WTC11 (cell line): ENCODE measurements at regions not wholly inside any gene's neighbourhood (a gene's known extent, or its start where the extent isn't known, plus 50 kb on each side); places are given as distances from the start of the nearest gene placed in this dataset.

ENCODE experiments used
- ATAC-seq: fragments of 200-7000 bp; cut with Tn5 transposase; 2 replicates; pipeline ENCODE4 v1.10.0; 2021; ENCODE audit warnings: mild to moderate bottlenecking, moderate library complexity
- CTCF ChIA-PET: fragments of 300-600 bp; sonication (Branson Sonifier 250); formaldehyde crosslinking; loops from one replicate; lab custom pipeline; 2021; ENCODE audit warnings: antibody characterized with exemption; lab: Charles Lee
- POLR2A ChIA-PET: fragments of 350-600 bp; sonication (Branson Sonifier 250); formaldehyde crosslinking; loops from one replicate; lab custom pipeline; 2021; ENCODE audit warnings: antibody characterized with exemption; lab: Charles Lee
- DNase-seq: peaks from one replicate; pipeline ENCODE4 v3.0.0; 2021; ENCODE audit warnings: low spot score
- H3K27ac Mint-ChIP-seq: 2 replicates; pipeline ENCODE4 v1.8.0; 2021; ENCODE audit warnings: mixed read lengths
- H3K27me3 Mint-ChIP-seq: 2 replicates; pipeline ENCODE4 v1.8.0; 2021; ENCODE audit warnings: low read depth, mild to moderate bottlenecking, moderate library complexity, mixed read lengths
- H3K36me3 Mint-ChIP-seq: 2 replicates; pipeline ENCODE4 v1.8.0; 2021; ENCODE audit warnings: mixed read lengths
- H3K4me1 Mint-ChIP-seq: 2 replicates; pipeline ENCODE4 v1.8.0; 2022; ENCODE audit warnings: mixed read lengths
- H3K4me3 Mint-ChIP-seq: 2 replicates; pipeline ENCODE4 v1.8.0; 2021; ENCODE audit warnings: mild to moderate bottlenecking, moderate library complexity, mixed read lengths
- H3K9me3 Mint-ChIP-seq: 2 replicates; pipeline ENCODE4 v1.8.0; 2021; ENCODE audit warnings: mixed read lengths
- ARID4B ChIP-seq: sonication (generic); formaldehyde crosslinking; IDR thresholded peaks from 2 replicates; pipeline ENCODE4 v1.8.0; 2023; ENCODE audit warnings: missing genetic modification reagents, mild to moderate bottlenecking, borderline replicate concordance
- ATF6 ChIP-seq: sonication (generic); formaldehyde crosslinking; IDR thresholded peaks from 2 replicates; pipeline ENCODE4 v1.8.1; 2023; ENCODE audit warnings: mild to moderate bottlenecking, missing genetic modification reagents
- ERG ChIP-seq: fragments of 250-450 bp; sonication (Bioruptor Pico); IDR thresholded peaks from 2 replicates; pipeline ENCODE4 v1.8.0; 2021; ENCODE audit warnings: mild to moderate bottlenecking
- GABPB1 ChIP-seq: sonication (generic); formaldehyde crosslinking; IDR thresholded peaks from 2 replicates; pipeline ENCODE4 v1.8.1; 2023; ENCODE audit warnings: mild to moderate bottlenecking, missing genetic modification reagents
- GRHL2 ChIP-seq: fragments of 250-450 bp; sonication (Bioruptor Pico); IDR thresholded peaks from 2 replicates; pipeline ENCODE4 v1.8.0; 2022; ENCODE audit warnings: mild to moderate bottlenecking, moderate library complexity; ENCODE audit not compliant: insufficient replicate concordance, severe bottlenecking
- GTF2I ChIP-seq: fragments of 250-450 bp; sonication (Bioruptor Pico); conservative IDR thresholded peaks from 2 replicates; pipeline ENCODE4 v1.4.0; 2021; ENCODE audit warnings: mild to moderate bottlenecking
- JAZF1 ChIP-seq: fragments of 250-450 bp; sonication (Bioruptor Pico); IDR thresholded peaks from 2 replicates; pipeline ENCODE4 v1.9.0; 2021; ENCODE audit warnings: moderate library complexity, mild to moderate bottlenecking, inconsistent platforms
- MXD4 ChIP-seq: fragments of 250-450 bp; sonication (Bioruptor Pico); IDR thresholded peaks from 2 replicates; pipeline ENCODE4 v1.8.0; 2021; ENCODE audit warnings: mild to moderate bottlenecking, moderate library complexity, borderline replicate concordance
- NR1H2 ChIP-seq: sonication (generic); formaldehyde crosslinking; IDR thresholded peaks from 2 replicates; pipeline ENCODE4 v1.9.0; 2021; ENCODE audit warnings: mild to moderate bottlenecking, moderate library complexity, missing genetic modification reagents
- PRRX2 ChIP-seq: fragments of 250-450 bp; sonication (Bioruptor Pico); IDR thresholded peaks from 2 replicates; pipeline ENCODE4 v1.8.0; 2021; ENCODE audit warnings: mild to moderate bottlenecking
- RELA ChIP-seq: sonication (generic); formaldehyde crosslinking; IDR thresholded peaks from 2 replicates; pipeline ENCODE4 v1.8.1; 2022; ENCODE audit warnings: missing genetic modification reagents, mild to moderate bottlenecking, borderline replicate concordance
- TCF7 ChIP-seq: sonication (generic); formaldehyde crosslinking; IDR thresholded peaks from 2 replicates; pipeline ENCODE4 v1.8.0; 2022; ENCODE audit warnings: mild to moderate bottlenecking, low read depth, missing genetic modification reagents, moderate library complexity
- TEAD4 ChIP-seq: sonication (generic); formaldehyde crosslinking; IDR thresholded peaks from 2 replicates; pipeline ENCODE4 v1.8.0; 2022; ENCODE audit warnings: mild to moderate bottlenecking, missing genetic modification reagents
- ZBTB21 ChIP-seq: sonication (generic); formaldehyde crosslinking; IDR thresholded peaks from 2 replicates; pipeline ENCODE4 v1.8.1; 2023; ENCODE audit warnings: mild to moderate bottlenecking, missing genetic modification reagents, borderline replicate concordance
- ZNF138 ChIP-seq: sonication (generic); formaldehyde crosslinking; conservative IDR thresholded peaks from 2 replicates; pipeline ENCODE4 v1.8.1; 2022; ENCODE audit warnings: mild to moderate bottlenecking, moderate library complexity, missing genetic modification reagents
- ZNF671 ChIP-seq: fragments of 250-450 bp; sonication (Bioruptor Pico); IDR thresholded peaks from 2 replicates; pipeline ENCODE4 v1.8.0; 2021; ENCODE audit warnings: mild to moderate bottlenecking
- ZSCAN18 ChIP-seq: fragments of 250-450 bp; sonication (Bioruptor Pico); IDR thresholded peaks from 2 replicates; pipeline ENCODE4 v2.1.2; 2022; ENCODE audit warnings: mild to moderate bottlenecking, moderate library complexity
- TF ChIP-seq, protein P1 (sequence below): sonication (generic); formaldehyde crosslinking; IDR thresholded peaks from 2 replicates; pipeline ENCODE4 v1.8.1; 2023; ENCODE audit warnings: mild to moderate bottlenecking, missing genetic modification reagents, borderline replicate concordance
- TF ChIP-seq, protein P2 (sequence below): sonication (generic); formaldehyde crosslinking; IDR thresholded peaks from 2 replicates; pipeline ENCODE4 v1.8.1; 2022; ENCODE audit warnings: low read depth, missing genetic modification reagents, borderline replicate concordance

DNA sequence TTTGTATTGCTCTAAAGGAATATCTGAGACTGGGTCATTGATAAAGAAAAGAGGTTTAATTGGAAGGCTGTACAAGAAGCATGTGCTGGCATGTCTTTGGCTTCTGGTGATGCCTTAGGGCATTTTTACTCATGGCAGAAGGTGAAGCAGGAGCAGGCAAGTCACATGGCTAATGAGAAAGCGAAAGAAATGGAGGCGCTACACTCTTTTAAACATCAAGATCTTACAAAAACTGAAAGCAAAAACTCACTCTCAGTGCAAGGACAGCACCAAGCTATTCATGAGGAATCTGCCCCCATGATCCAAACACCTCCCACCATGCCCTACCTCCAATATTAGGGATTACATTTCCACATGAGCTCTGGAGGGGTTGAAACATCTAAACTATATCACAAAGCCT is 1458.8 kb upstream of the ACO1 start:
- no peak for DNase-seq
- Mint-ChIP-seq H3K4me1 (no peaks in the 10 kb centered on the region), H3K36me3 (no peaks in the 10 kb centered on the region), H3K4me3 (no peak overlapping the region), H3K27me3 (no peaks in the 10 kb centered on the region), H3K9me3 (no peaks in the 10 kb centered on the region), H3K27ac (no peak overlapping the region)
- TF ChIP-seq PRRX2 (CRISPR knock-in tag) (no peak), ZNF671 (no peak), JAZF1 (CRISPR knock-in tag) (no peak), ZSCAN18 (CRISPR knock-in tag) (no peak), TCF7 (CRISPR knock-in tag) (no peak), GTF2I (CRISPR knock-in tag) (no peak), ARID4B (no peak), ZBTB21 (CRISPR knock-in tag) (no peak), ZNF138 (CRISPR knock-in tag) (no peak), TEAD4 (no peak), GRHL2 (CRISPR knock-in tag) (no peak), MXD4 (CRISPR knock-in tag) (no peak), NR1H2 (CRISPR knock-in tag) (no peak), ATF6 (CRISPR knock-in tag) (no peak), ERG (no peak), GABPB1 (no peak), RELA (CRISPR knock-in tag) (no peak)
- TF ChIP-seq, protein P1, sequence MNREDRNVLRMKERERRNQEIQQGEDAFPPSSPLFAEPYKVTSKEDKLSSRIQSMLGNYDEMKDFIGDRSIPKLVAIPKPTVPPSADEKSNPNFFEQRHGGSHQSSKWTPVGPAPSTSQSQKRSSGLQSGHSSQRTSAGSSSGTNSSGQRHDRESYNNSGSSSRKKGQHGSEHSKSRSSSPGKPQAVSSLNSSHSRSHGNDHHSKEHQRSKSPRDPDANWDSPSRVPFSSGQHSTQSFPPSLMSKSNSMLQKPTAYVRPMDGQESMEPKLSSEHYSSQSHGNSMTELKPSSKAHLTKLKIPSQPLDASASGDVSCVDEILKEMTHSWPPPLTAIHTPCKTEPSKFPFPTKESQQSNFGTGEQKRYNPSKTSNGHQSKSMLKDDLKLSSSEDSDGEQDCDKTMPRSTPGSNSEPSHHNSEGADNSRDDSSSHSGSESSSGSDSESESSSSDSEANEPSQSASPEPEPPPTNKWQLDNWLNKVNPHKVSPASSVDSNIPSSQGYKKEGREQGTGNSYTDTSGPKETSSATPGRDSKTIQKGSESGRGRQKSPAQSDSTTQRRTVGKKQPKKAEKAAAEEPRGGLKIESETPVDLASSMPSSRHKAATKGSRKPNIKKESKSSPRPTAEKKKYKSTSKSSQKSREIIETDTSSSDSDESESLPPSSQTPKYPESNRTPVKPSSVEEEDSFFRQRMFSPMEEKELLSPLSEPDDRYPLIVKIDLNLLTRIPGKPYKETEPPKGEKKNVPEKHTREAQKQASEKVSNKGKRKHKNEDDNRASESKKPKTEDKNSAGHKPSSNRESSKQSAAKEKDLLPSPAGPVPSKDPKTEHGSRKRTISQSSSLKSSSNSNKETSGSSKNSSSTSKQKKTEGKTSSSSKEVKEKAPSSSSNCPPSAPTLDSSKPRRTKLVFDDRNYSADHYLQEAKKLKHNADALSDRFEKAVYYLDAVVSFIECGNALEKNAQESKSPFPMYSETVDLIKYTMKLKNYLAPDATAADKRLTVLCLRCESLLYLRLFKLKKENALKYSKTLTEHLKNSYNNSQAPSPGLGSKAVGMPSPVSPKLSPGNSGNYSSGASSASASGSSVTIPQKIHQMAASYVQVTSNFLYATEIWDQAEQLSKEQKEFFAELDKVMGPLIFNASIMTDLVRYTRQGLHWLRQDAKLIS (CRISPR knock-in tag) = no peak
- TF ChIP-seq, protein P2, sequence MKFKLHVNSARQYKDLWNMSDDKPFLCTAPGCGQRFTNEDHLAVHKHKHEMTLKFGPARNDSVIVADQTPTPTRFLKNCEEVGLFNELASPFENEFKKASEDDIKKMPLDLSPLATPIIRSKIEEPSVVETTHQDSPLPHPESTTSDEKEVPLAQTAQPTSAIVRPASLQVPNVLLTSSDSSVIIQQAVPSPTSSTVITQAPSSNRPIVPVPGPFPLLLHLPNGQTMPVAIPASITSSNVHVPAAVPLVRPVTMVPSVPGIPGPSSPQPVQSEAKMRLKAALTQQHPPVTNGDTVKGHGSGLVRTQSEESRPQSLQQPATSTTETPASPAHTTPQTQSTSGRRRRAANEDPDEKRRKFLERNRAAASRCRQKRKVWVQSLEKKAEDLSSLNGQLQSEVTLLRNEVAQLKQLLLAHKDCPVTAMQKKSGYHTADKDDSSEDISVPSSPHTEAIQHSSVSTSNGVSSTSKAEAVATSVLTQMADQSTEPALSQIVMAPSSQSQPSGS (CRISPR knock-in tag) = no peak
- POLR2A ChIA-PET = no interaction called here
- CTCF ChIA-PET = no interaction called here
- ATAC-seq = no peak
